Stimulated activated naive CD8-positive, alpha-beta T cell treated with anti-CD3 and anti-CD28 coated beads, Interleukin-15, Interleukin-2, amounts not matched to agents 100 U/mL and 50 U/mL, for 24 hours (primary cell): ENCODE measurements at regions not wholly inside any gene's neighbourhood (a gene's known extent, or its start where the extent isn't known, plus 50 kb on each side); places are given as distances from the start of the nearest gene placed in this dataset.

ENCODE experiments used
- ATAC-seq: fragments of 150-1000 bp; cut with Tn5 transposase; one replicate; pipeline ENCODE4 v1.10.0; 2021
- DNase-seq: peaks from one replicate; pipeline ENCODE4 v3.0.0; 2021

GRCh38 chr15:47374222-47374621 is 343.1 kb upstream of the SEMA6D start:
- ATAC-seq (no peak), DNase-seq (no peak)

GRCh38 chr15:47376190-47376589 is 341.1 kb upstream of the SEMA6D start:
- DNase-seq (no peak), ATAC-seq (no peak)

GRCh38 chr15:47377465-47377864 is 339.8 kb upstream of the SEMA6D start:
- DNase-seq = no peak
- no peak for ATAC-seq

- DNase-seq = no peak
- ATAC-seq = no peak
Observed at GRCh38 chr15:47378527-47378926, 338.8 kb upstream of the SEMA6D start.

- ATAC-seq (no peak), DNase-seq (no peak)
Observed at GRCh38 chr15:47383102-47383501, 334.2 kb upstream of the SEMA6D start.

GRCh38 chr15:47383801-47384200 is 333.5 kb upstream of the SEMA6D start:
- no peak for DNase-seq
- no peak for ATAC-seq

- DNase-seq (no peak), ATAC-seq (no peak)
Observed at GRCh38 chr15:47384341-47384740, 333.0 kb upstream of the SEMA6D start.

GRCh38 chr15:47384776-47385175 is 332.5 kb upstream of the SEMA6D start:
- ATAC-seq (no peak), DNase-seq (no peak)

- no peak for ATAC-seq
- DNase-seq = no peak
Observed at GRCh38 chr15:47386459-47386858, 330.8 kb upstream of the SEMA6D start.

- ATAC-seq (no peak), DNase-seq (no peak)
Observed at GRCh38 chr15:47388299-47388698, 329.0 kb upstream of the SEMA6D start.

GRCh38 chr15:47390208-47390765 is 327.0 kb upstream of the SEMA6D start:
- DNase-seq = no peak
- no peak for ATAC-seq

GRCh38 chr15:47394286-47394809 is 323.0 kb upstream of the SEMA6D start:
- DNase-seq (no peak), ATAC-seq (no peak)

GRCh38 chr15:47395076-47395475 is 322.2 kb upstream of the SEMA6D start:
- no peak for ATAC-seq
- no peak for DNase-seq

- ATAC-seq = no peak
- DNase-seq = no peak
Observed at GRCh38 chr15:47397655-47398054, 319.6 kb upstream of the SEMA6D start.

GRCh38 chr15:47398132-47398531 is 319.2 kb upstream of the SEMA6D start:
- DNase-seq (no peak), ATAC-seq (no peak)

GRCh38 chr15:47398594-47398993 is 318.7 kb upstream of the SEMA6D start:
- no peak for DNase-seq

GRCh38 chr15:47399100-47399499 is 318.2 kb upstream of the SEMA6D start:
- DNase-seq (no peak), ATAC-seq (no peak)

More at GRCh38 chr15:47398594-47398993, 318.7 kb upstream of the SEMA6D start:
- ATAC-seq = no peak

- DNase-seq = no peak
Observed at GRCh38 chr15:47400603-47401002, 316.7 kb upstream of the SEMA6D start.

GRCh38 chr15:47401427-47401826 is 315.9 kb upstream of the SEMA6D start:
- no peak for ATAC-seq
- DNase-seq = no peak

More at GRCh38 chr15:47400603-47401002, 316.7 kb upstream of the SEMA6D start:
- ATAC-seq = no peak

GRCh38 chr15:47402829-47403228 is 314.5 kb upstream of the SEMA6D start:
- ATAC-seq (no peak), DNase-seq (no peak)

GRCh38 chr15:47404877-47405276 is 312.4 kb upstream of the SEMA6D start:
- DNase-seq = no peak
- ATAC-seq = no peak

GRCh38 chr15:47405365-47406162 is 311.7 kb upstream of the SEMA6D start:
- ATAC-seq = no peak
- DNase-seq = no peak

- DNase-seq = no peak
- ATAC-seq = no peak
Observed at GRCh38 chr15:47407692-47408091, 309.6 kb upstream of the SEMA6D start.

GRCh38 chr15:47409038-47409437 is 308.3 kb upstream of the SEMA6D start:
- DNase-seq (no peak), ATAC-seq (no peak)
